KMS-11 (cell line): ENCODE measurements at regions not wholly inside any gene's neighbourhood (a gene's known extent, or its start where the extent isn't known, plus 50 kb on each side); places are given as distances from the start of the nearest gene placed in this dataset.

Experiments used
- H2AFZ ChIP-seq: fragments of 200-600 bp; sonication (generic); 2 replicates; pipeline ENCODE4 v1.6.1; 2016; ENCODE audit warnings: antibody characterized with exemption, mixed run types, low read depth
- H3K27ac ChIP-seq: fragments of 200-600 bp; sonication (generic); 2 replicates; pipeline ENCODE4 v1.6.1; 2016; ENCODE audit warnings: mild to moderate bottlenecking, mixed run types
- H3K27me3 ChIP-seq: fragments of 200-600 bp; sonication (generic); 2 replicates; pipeline ENCODE4 v1.6.1; 2017; ENCODE audit warnings: mild to moderate bottlenecking, low read depth, mixed run types, moderate library complexity; ENCODE audit not compliant: insufficient read depth
- H3K36me3 ChIP-seq: fragments of 200-600 bp; sonication (generic); 2 replicates; pipeline ENCODE4 v1.6.1; 2017; ENCODE audit warnings: mild to moderate bottlenecking, mixed run types; ENCODE audit not compliant: insufficient read depth
- H3K4me1 ChIP-seq: fragments of 200-600 bp; sonication (generic); 2 replicates; pipeline ENCODE4 v1.6.1; 2016; ENCODE audit warnings: mild to moderate bottlenecking, low read depth, mixed run types; ENCODE audit not compliant: poor library complexity, severe bottlenecking
- H3K4me2 ChIP-seq: fragments of 200-600 bp; sonication (generic); 2 replicates; pipeline ENCODE4 v1.7.0; 2016; ENCODE audit warnings: mild to moderate bottlenecking, mixed run types
- H3K4me3 ChIP-seq: fragments of 200-600 bp; sonication (generic); IDR thresholded peaks from 2 replicates; pipeline ENCODE4 v1.6.1; 2017; ENCODE audit warnings: low read depth, low read length, mixed read lengths; ENCODE audit not compliant: insufficient read depth
- H3K79me2 ChIP-seq: fragments of 200-600 bp; sonication (generic); 2 replicates; pipeline ENCODE4 v1.6.1; 2016; ENCODE audit warnings: low read depth, mixed run types; ENCODE audit not compliant: insufficient read depth
- H3K9ac ChIP-seq: fragments of 200-600 bp; sonication (generic); 2 replicates; pipeline ENCODE4 v1.6.1; 2016; ENCODE audit warnings: mild to moderate bottlenecking, mixed run types
- H4K20me1 ChIP-seq: fragments of 200-600 bp; sonication (generic); 2 replicates; pipeline ENCODE4 v1.6.1; 2016; ENCODE audit warnings: mild to moderate bottlenecking, mixed run types; ENCODE audit not compliant: insufficient read depth
- CTCF ChIP-seq: fragments of 200-600 bp; sonication (generic); conservative IDR thresholded peaks from 2 replicates; pipeline ENCODE4 v1.6.1; 2017; ENCODE audit warnings: low read depth, mild to moderate bottlenecking, antibody characterized with exemption, low read length, moderate library complexity, mixed read lengths

- Histone ChIP-seq H4K20me1 (no peaks in the 10 kb centered on the region), H2AFZ (no peak overlapping the region), H3K4me3 (no peak overlapping the region), H3K36me3 (no peaks in the 10 kb centered on the region), H3K27me3 (no peaks in the 10 kb centered on the region), H3K27ac (no peak overlapping the region), H3K9ac (no peak overlapping the region), H3K4me1 (no peaks in the 10 kb centered on the region), H3K4me2 (no peak overlapping the region), H3K79me2 (no peaks in the 10 kb centered on the region)
- TF ChIP-seq CTCF, result no peak
These were observed 222.3 kb upstream of the ANKRD55 start for GRCh38 chr5:56455417-56455816.

GRCh38 chr5:56454219-56454862 is 221.2 kb upstream of the ANKRD55 start:
- TF ChIP-seq CTCF, result no peak
- no peak overlapping the region for H3K4me2 ChIP-seq
- H3K4me1 ChIP-seq, result no peaks in the 10 kb centered on the region
- no peaks in the 10 kb centered on the region for H3K36me3 ChIP-seq
- H3K27me3 ChIP-seq, result no peaks in the 10 kb centered on the region
- no peaks in the 10 kb centered on the region for H3K79me2 ChIP-seq
- H4K20me1 ChIP-seq, result no peaks in the 10 kb centered on the region
- no peak overlapping the region for H3K4me3 ChIP-seq
- no peak overlapping the region for H3K27ac ChIP-seq
- H3K9ac ChIP-seq, result no peak overlapping the region
- H2AFZ ChIP-seq, result no peak overlapping the region

GRCh38 chr5:56451742-56452141 is 218.6 kb upstream of the ANKRD55 start:
- H4K20me1 ChIP-seq, result no peaks in the 10 kb centered on the region
- H3K79me2 ChIP-seq, result no peaks in the 10 kb centered on the region
- H3K4me3 ChIP-seq, result no peak overlapping the region
- no peaks in the 10 kb centered on the region for H3K36me3 ChIP-seq
- no peak overlapping the region for H3K9ac ChIP-seq
- no peaks in the 10 kb centered on the region for H3K27me3 ChIP-seq
- H3K4me2 ChIP-seq, result no peak overlapping the region
- no peak overlapping the region for H2AFZ ChIP-seq
- H3K27ac ChIP-seq, result no peak overlapping the region
- no peak for TF ChIP-seq CTCF
- H3K4me1 ChIP-seq, result no peaks in the 10 kb centered on the region

- Histone ChIP-seq H3K4me1 (no peaks in the 10 kb centered on the region), H3K36me3 (no peaks in the 10 kb centered on the region), H4K20me1 (no peaks in the 10 kb centered on the region), H3K4me2 (no peak overlapping the region), H3K27me3 (no peaks in the 10 kb centered on the region), H3K79me2 (no peaks in the 10 kb centered on the region), H3K9ac (no peak overlapping the region), H2AFZ (no peak overlapping the region), H3K27ac (no peak overlapping the region), H3K4me3 (no peak overlapping the region)
- TF ChIP-seq CTCF, result no peak
These were observed 217.6 kb upstream of the ANKRD55 start for GRCh38 chr5:56450766-56451165.
